GM18861 (cell line): ENCODE measurements at regions not wholly inside any gene's neighbourhood (a gene's known extent, or its start where the extent isn't known, plus 50 kb on each side); places are given as distances from the start of the nearest gene placed in this dataset.
"Not testable (repeated sequence)": the region's sequence is repeated elsewhere in the genome, so short reads cannot be mapped to it uniquely, and the experiment has no call there.

ENCODE experiments used
- ATAC-seq: cut with Tn5 transposase; IDR thresholded peaks from one replicate; pipeline ENCODE4 v1.9.1; 2021; ENCODE audit not compliant: unreplicated experiment

GRCh38 chr4:18635531-18635930 lies 614.0 kb upstream of the LCORL start:
- ATAC-seq = no peak

DNA sequence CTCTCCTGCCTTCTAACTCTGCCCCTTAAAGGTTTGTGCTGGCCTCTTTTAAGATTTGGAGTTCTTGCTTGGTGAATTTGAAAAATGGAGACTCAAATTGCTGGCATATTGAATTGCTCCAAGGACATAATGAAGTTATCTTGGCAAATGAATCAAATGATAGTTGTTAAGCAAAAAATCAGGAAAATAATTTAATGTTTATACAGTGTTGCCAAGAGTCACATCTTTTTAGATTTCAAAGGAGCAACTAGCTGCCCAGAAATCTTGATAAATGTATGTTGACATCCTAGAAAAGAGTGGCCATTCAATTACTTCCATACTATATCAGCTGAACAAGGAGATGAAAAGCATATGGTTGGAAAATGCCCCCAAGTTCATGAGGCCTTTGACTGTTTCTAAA lies 610.0 kb upstream of the LCORL start:
- ATAC-seq = no peak

GRCh38 chr4:18630218-18631110 lies 608.9 kb upstream of the LCORL start:
- no peak for ATAC-seq

- ATAC-seq = no peak
These were observed 606.0 kb upstream of the LCORL start for GRCh38 chr4:18627447-18628005.

GRCh38 chr4:18626996-18627395 lies 605.4 kb upstream of the LCORL start:
- ATAC-seq = no peak

- ATAC-seq = no peak
These were observed 604.8 kb upstream of the LCORL start for GRCh38 chr4:18626366-18626765.

GRCh38 chr4:18621186-18621585 lies 599.6 kb upstream of the LCORL start:
- ATAC-seq = no peak

- no peak for ATAC-seq
These were observed 595.2 kb upstream of the LCORL start for GRCh38 chr4:18616720-18617119.

- no peak for ATAC-seq
These were observed 589.5 kb upstream of the LCORL start for GRCh38 chr4:18611026-18611425.

DNA sequence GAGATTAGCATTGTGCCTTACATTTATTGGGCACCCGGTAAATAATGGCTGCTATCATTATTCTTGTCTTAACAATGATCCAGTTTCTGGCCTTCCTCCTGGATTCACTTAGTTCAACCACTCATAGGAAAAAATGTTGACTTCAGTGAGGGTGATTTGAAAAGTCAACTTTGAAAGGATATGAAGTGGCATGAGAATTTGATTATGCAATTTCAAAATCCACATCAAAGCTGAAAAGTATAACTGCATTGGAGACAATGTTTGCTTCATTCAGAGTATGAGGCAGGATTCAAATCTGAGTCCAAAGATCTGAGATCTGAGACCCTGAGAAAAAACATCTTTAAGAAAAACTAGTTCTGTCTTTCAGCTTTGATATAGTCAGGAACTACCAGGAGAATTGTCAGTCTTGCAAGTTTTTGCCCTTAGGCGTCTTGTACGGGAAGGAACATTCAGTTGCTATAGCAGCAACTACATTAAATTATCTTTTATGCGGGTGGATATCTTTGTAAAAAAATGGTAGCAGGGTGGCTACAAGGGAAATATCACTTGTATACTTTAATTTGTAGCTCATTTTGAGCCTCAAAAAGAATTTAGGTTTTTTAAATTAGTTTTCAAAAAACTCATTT lies 587.5 kb upstream of the LCORL start:
- no peak for ATAC-seq

DNA sequence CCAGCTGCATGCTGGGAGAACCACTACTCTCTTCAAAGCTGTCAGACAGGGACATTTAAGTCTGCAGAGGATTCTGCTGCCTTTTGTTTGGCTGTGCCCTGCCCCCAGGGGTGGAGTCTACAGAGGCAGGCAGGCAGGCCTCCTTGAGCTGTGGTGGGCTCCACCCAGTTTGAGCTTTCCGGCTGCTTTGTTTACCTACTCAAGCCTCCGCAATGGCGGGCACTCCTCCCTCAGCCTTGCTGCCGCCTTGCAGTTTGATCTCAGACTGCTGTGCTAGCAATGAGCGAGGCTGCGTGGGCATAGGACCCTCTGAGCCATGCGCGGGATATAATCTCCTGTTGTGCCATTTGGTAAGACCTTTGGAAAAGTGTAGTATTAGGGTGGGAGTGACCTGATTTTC lies 581.1 kb upstream of the LCORL start:
- not testable (repeated sequence) for ATAC-seq

GRCh38 chr4:18593297-18594002 lies 571.9 kb upstream of the LCORL start:
- ATAC-seq = peak; percentile 76

- ATAC-seq = no peak
These were observed 561.3 kb upstream of the LCORL start for GRCh38 chr4:18582841-18583240.

DNA sequence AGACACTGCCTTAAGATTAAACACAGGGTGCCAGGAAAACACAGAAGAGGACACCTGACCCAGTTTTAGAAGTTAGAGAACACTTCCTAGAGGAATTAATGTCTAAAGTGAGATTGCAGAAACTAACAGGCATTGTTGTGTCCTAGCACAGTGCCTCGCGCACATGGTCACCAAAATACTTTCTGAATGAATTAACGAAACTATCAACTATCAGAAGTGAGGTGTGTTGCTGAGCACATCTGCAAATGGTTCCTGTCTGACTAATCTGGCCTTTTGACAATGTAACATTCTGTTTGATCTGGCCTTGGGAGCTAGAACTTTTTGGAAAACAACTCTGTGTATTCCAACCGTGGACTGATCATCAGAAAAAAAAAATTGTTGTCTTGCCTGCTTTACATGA lies 556.8 kb upstream of the LCORL start:
- ATAC-seq = no peak

GRCh38 chr4:18572481-18572880 lies 550.9 kb upstream of the LCORL start:
- ATAC-seq = no peak

DNA sequence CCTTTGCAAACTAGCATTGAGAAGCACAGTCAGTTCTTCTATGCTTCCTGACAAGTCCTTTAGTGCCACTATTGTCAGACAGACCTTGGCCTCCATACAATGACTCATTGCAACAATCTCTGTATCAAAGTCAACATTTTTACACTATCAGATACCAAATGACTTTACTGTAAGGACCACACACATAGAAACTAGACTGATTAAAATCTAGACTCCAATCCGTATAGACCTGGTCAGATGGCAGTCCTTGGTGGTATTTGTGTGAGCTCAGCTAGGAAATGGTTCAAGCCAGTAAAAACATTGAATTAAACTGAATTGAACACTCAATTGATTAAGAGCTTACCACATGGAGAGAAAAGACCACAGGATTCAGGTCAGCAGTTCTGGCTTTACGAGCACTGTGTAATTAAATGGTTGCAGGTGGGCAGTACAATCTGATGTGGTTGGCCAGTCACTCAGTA lies 549.8 kb upstream of the LCORL start:
- ATAC-seq = no peak

DNA sequence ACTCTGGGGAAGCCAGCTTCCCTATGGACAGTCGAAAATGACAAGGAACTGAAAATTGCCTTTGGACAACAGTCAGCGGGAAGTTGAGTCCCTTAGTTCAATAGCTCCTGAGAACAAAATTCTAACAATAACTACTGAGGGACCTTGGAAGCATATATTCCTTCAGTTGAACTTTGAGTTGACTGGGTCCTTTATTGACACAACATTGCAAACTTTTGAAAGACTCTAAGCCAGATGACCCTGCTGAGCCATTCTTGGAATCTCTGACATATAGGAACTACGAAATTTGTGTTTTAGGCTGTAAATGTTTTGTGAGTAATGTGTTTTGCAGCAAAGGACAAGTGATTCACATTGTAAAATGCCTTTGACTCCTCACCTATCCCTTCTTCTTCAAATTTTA lies 548.8 kb upstream of the LCORL start:
- ATAC-seq = no peak

GRCh38 chr4:18568600-18568999 lies 547.0 kb upstream of the LCORL start:
- ATAC-seq = no peak

- no peak for ATAC-seq
These were observed 545.6 kb upstream of the LCORL start for GRCh38 chr4:18566970-18567799.

- no peak for ATAC-seq
These were observed 537.9 kb upstream of the LCORL start for GRCh38 chr4:18559492-18559891.

GRCh38 chr4:18556402-18556801 lies 534.8 kb upstream of the LCORL start:
- no peak for ATAC-seq
